ENCODE measurements at regions not wholly inside any gene's neighbourhood (a gene's known extent, or its start where the extent isn't known, plus 50 kb on each side); places are given as distances from the start of the nearest gene placed in this dataset.
"Not testable (repeated sequence)": the region's sequence is repeated elsewhere in the genome, so short reads cannot be mapped to it uniquely, and the experiment has no call there.

GRCh38 chr1:95905818-95906395 lies 671.9 kb downstream of the RWDD3 start:
- Histone ChIP-seq H3K4me2 (ENCODE audit: low read depth, low read length, poor library complexity, severe bottlenecking) (no peak overlapping the region), H3F3A (ENCODE audit: insufficient read depth) (no peaks in the 10 kb centered on the region), H3K27me3 (ENCODE audit: low read length) (no peaks in the 10 kb centered on the region), H4K20me1 (ENCODE audit: low read depth, low read length) (no peaks in the 10 kb centered on the region), H2AFZ (ENCODE audit: low read depth, low read length, severe bottlenecking) (no peak overlapping the region), H3K4me3 (ENCODE audit: insufficient read depth, low read length, poor library complexity, severe bottlenecking) (no peak overlapping the region), H3K9me3 (ENCODE audit: insufficient read depth, low read length) (no peaks in the 10 kb centered on the region), H3K9ac (ENCODE audit: low read length) (no peak overlapping the region), H3K27ac (ENCODE audit: low read depth, low read length) (no peak overlapping the region), H3K9me2 (replicated peaks; ENCODE audit: insufficient read depth, low read length) (no peaks in the 10 kb centered on the region), H3K36me3 (ENCODE audit: low read length) (no peaks in the 10 kb centered on the region), H3K79me2 (ENCODE audit: insufficient read depth, low read length) (no peaks in the 10 kb centered on the region)
- TF ChIP-seq EZH2phosphoT487 (conservative IDR thresholded peaks at IDR 0.05; ENCODE audit: low read length) (no peak), CTCF (IDR thresholded peaks at IDR 0.05; ENCODE audit: insufficient read depth, low read length, poor library complexity, severe bottlenecking) (no peak)

- H2AFZ ChIP-seq (ENCODE audit: low read depth, low read length, severe bottlenecking); H3K36me3 ChIP-seq (ENCODE audit: low read length); H3K27ac ChIP-seq (ENCODE audit: low read depth, low read length): not testable (repeated sequence)
Measured at GRCh38 chr1:95911739-95912138, 677.7 kb downstream of the RWDD3 start.

GRCh38 chr1:95916616-95917015 lies 682.6 kb downstream of the RWDD3 start:
- no peaks in the 10 kb centered on the region for H3F3A ChIP-seq (ENCODE audit: insufficient read depth)
- TF ChIP-seq EZH2phosphoT487 (conservative IDR thresholded peaks at IDR 0.05; ENCODE audit: low read length) (no peak), CTCF (IDR thresholded peaks at IDR 0.05; ENCODE audit: insufficient read depth, low read length, poor library complexity, severe bottlenecking) (no peak)

More at GRCh38 chr1:95911739-95912138, 677.7 kb downstream of the RWDD3 start:
- H4K20me1 ChIP-seq (ENCODE audit: low read depth, low read length); H3K9me3 ChIP-seq (ENCODE audit: insufficient read depth, low read length); H3K9ac ChIP-seq (ENCODE audit: low read length); H3K27me3 ChIP-seq (ENCODE audit: low read length); H3K79me2 ChIP-seq (ENCODE audit: insufficient read depth, low read length); H3K4me2 ChIP-seq (ENCODE audit: low read depth, low read length, poor library complexity, severe bottlenecking); H3K4me3 ChIP-seq (ENCODE audit: insufficient read depth, low read length, poor library complexity, severe bottlenecking); H3F3A ChIP-seq (ENCODE audit: insufficient read depth); H3K9me2 ChIP-seq (replicated peaks; ENCODE audit: insufficient read depth, low read length): not testable (repeated sequence)

GRCh38 chr1:95924684-95925083 lies 690.7 kb downstream of the RWDD3 start:
- no peak overlapping the region for H3K27ac ChIP-seq (ENCODE audit: low read depth, low read length)
- no peak for TF ChIP-seq EZH2phosphoT487 (conservative IDR thresholded peaks at IDR 0.05; ENCODE audit: low read length)
- TF ChIP-seq CTCF (IDR thresholded peaks at IDR 0.05; ENCODE audit: insufficient read depth, low read length, poor library complexity, severe bottlenecking): no peak

More at GRCh38 chr1:95916616-95917015, 682.6 kb downstream of the RWDD3 start:
- Histone ChIP-seq H3K4me3 (ENCODE audit: insufficient read depth, low read length, poor library complexity, severe bottlenecking) (no peak overlapping the region), H4K20me1 (ENCODE audit: low read depth, low read length) (no peaks in the 10 kb centered on the region), H2AFZ (ENCODE audit: low read depth, low read length, severe bottlenecking) (no peak overlapping the region), H3K9me3 (ENCODE audit: insufficient read depth, low read length) (no peaks in the 10 kb centered on the region), H3K4me2 (ENCODE audit: low read depth, low read length, poor library complexity, severe bottlenecking) (no peak overlapping the region), H3K27me3 (ENCODE audit: low read length) (no peaks in the 10 kb centered on the region), H3K27ac (ENCODE audit: low read depth, low read length) (no peak overlapping the region), H3K9ac (ENCODE audit: low read length) (no peak overlapping the region), H3K79me2 (ENCODE audit: insufficient read depth, low read length) (no peaks in the 10 kb centered on the region), H3K36me3 (ENCODE audit: low read length) (no peaks in the 10 kb centered on the region), H3K9me2 (replicated peaks; ENCODE audit: insufficient read depth, low read length) (no peaks in the 10 kb centered on the region)

More at GRCh38 chr1:95924684-95925083, 690.7 kb downstream of the RWDD3 start:
- Histone ChIP-seq H3K4me3 (ENCODE audit: insufficient read depth, low read length, poor library complexity, severe bottlenecking) (no peak overlapping the region), H3K79me2 (ENCODE audit: insufficient read depth, low read length) (no peaks in the 10 kb centered on the region), H3K9me3 (ENCODE audit: insufficient read depth, low read length) (no peaks in the 10 kb centered on the region), H3K4me2 (ENCODE audit: low read depth, low read length, poor library complexity, severe bottlenecking) (no peak overlapping the region), H3K9me2 (replicated peaks; ENCODE audit: insufficient read depth, low read length) (no peaks in the 10 kb centered on the region), H3K36me3 (ENCODE audit: low read length) (no peaks in the 10 kb centered on the region), H3K9ac (ENCODE audit: low read length) (no peak overlapping the region), H4K20me1 (ENCODE audit: low read depth, low read length) (no peaks in the 10 kb centered on the region), H3K27me3 (ENCODE audit: low read length) (no peaks in the 10 kb centered on the region), H3F3A (ENCODE audit: insufficient read depth) (no peaks in the 10 kb centered on the region), H2AFZ (ENCODE audit: low read depth, low read length, severe bottlenecking) (no peak overlapping the region)
